ENCODE measurements at regions not wholly inside any gene's neighbourhood (a gene's known extent, or its start where the extent isn't known, plus 50 kb on each side); places are given as distances from the start of the nearest gene placed in this dataset.
"Not testable (repeated sequence)": the region's sequence is repeated elsewhere in the genome, so short reads cannot be mapped to it uniquely, and the experiment has no call there.

DNA sequence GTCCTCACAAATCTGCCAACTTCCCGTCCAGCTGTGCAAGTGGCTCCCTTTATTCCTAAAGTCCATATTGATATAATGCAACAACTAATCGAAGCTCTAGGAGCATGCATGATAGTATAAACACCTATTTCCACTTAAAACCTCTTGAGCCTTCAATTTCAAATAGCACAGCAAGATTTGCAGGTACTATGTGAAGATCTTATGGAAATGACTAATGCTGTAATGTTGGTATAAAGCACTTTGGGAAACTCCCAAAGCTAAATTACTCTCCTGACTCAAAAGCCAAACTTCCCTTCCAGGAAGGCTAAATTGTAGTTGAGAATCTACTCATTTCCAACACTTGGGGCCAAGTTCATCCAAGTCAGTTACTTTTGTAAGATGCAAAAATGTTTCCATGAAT lies 287.6 kb upstream of the CDH11 start:
- no peak for DNase-seq

GRCh38 chr16:65406933-65407332 lies 285.1 kb upstream of the CDH11 start:
- no peak for DNase-seq

DNA sequence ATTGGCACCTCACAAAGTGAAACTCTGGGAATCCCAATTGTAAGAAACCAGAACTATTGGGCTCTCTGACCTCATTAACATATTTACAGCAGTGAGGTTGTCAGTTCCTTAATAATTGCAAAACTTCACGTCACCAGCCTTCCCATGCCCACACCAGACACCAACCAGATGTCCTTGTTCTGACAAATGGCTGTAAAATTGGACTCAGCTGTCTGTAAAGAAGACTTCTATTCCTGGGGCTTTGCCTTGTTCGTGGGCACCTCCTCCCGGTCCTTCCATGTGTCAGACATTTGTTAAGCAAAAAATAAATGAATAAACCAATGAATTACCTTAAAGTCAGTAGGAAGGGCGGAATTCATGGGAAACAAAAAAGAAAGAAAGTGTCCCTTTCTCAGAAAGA lies 284.3 kb upstream of the CDH11 start:
- no peak for DNase-seq

GRCh38 chr16:65394281-65394680 lies 272.4 kb upstream of the CDH11 start:
- no peak for DNase-seq

- no peak for DNase-seq
These were observed 271.1 kb upstream of the CDH11 start for GRCh38 chr16:65392806-65393565.

- DNase-seq, result no peak
These were observed 266.7 kb upstream of the CDH11 start for GRCh38 chr16:65388592-65388991.

DNA sequence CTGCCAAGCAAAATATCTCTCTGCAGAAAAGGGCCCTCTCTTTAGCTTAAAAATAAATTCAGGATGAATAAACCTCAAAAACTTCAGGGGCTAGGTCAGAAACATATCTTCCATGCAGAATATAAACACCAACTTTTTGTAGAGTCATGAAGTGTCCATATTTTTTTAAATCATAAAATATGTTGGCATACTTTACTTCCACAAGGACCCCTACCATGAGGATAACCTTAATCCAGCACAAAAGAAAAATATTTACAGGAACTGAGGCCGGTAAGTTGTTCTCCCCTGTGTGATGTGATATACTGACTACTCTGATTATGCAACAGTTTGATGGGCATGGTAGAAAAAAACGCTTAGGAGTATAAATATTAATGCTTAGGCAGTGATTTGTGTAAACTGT lies 264.8 kb upstream of the CDH11 start:
- no peak for DNase-seq

- DNase-seq, result no peak
These were observed 262.6 kb upstream of the CDH11 start for GRCh38 chr16:65384441-65384840.

DNA sequence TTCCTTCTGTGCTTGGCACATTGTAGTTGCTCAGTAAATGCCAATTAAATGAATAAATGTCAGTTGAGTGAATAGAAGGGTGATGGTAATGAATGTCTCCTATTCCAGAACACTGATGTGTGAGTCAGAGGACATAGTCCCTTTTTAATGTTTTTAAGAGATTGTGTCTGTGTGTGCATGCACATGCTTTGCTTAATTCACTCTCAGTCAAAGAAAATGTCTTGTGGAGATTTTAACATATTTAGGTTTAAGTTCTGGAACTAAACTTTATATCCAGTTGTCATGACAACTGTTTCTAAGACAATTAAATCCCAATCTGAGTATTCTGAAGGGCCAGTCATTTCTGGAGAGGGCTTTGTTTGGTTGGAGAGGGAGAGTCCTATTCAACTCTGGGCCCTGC lies 255.3 kb upstream of the CDH11 start:
- DNase-seq, result no peak

DNA sequence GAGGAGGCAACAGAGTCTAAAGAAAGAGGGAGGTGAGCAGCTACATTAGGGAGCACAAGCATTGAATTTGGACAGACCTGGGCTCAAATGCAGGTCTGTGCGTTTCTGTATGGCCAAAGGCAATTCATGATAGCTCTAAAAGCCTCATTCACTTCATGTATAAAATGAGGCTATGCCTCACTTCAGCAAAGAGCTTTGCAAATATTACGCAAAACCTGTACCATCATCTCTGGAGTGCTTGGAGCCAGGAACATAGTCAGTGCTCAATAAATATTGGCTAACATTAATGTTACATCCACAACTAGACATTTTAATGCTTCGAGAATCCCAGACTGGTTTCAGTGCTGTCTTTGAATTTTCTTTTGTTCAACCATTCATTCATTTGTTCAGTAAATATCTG lies 254.7 kb upstream of the CDH11 start:
- no peak for DNase-seq

- no peak for DNase-seq
These were observed 253.8 kb upstream of the CDH11 start for GRCh38 chr16:65375651-65376050.

DNA sequence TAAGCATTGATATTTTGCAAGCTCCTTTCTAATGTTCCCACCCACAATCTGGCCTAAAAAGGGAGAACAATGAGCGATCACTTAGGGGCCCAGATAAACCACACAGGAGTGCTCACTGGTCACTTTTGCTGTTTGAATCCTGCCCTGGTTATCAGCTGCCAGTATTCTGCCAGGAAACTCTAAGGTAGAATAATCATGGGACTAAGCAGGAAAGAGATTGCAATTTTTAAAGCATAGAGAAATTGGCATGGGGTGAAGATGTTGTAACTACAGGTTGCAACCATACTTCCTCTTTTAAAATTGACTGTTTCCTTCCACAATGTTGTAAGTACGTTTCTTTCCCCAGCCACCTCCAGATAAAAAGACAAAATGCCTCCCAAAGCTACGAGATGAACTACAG lies 251.2 kb upstream of the CDH11 start:
- no peak for DNase-seq

DNA sequence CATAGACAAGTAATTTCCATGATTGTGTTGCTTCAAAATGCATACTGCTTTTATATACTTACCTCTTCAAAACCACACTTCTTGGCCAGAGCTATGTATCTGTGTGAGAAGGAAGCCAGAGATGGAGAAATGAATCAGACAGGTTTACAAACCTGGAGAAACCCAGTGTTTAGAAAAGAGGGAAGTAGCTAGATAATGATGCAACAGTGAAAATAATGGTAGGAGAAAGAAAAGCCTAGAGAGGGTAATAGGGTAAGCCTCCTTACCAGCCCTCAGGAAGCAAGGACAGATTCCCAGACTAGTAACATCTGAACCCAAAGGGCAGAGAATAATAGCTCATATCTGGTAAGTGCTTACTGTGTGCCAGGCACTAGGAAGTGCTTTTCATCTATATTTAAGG lies 250.3 kb upstream of the CDH11 start:
- DNase-seq, result no peak

GRCh38 chr16:65365732-65366715 lies 244.2 kb upstream of the CDH11 start:
- no peak for DNase-seq

GRCh38 chr16:65356721-65357120 lies 234.9 kb upstream of the CDH11 start:
- not testable (repeated sequence) for DNase-seq

GRCh38 chr16:65355706-65356105 lies 233.8 kb upstream of the CDH11 start:
- no peak for DNase-seq

GRCh38 chr16:65353183-65353582 lies 231.3 kb upstream of the CDH11 start:
- no peak for DNase-seq

GRCh38 chr16:65349626-65350025 lies 227.8 kb upstream of the CDH11 start:
- DNase-seq, result no peak

GRCh38 chr16:65343556-65343955 lies 221.7 kb upstream of the CDH11 start:
- DNase-seq, result no peak

GRCh38 chr16:65342231-65342866 lies 220.5 kb upstream of the CDH11 start:
- DNase-seq, result no peak

DNA sequence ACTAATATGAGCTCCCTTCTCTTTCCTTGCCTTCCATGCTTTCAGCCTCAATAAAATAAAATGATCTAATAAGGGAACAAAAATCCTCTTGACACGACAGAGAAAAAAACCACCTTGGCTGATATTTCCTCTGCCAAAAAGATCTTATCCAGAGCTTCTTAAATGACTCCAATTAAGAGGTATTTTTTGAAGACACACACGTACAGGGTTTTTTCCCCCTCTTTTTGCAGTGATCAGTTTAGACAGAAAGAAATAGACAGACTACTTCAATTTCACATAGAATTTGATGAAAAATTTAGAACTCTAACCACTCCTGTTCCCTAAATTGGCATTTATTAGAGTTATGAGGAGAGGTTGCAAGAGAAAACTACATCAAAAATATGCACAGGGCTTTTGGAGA lies 217.2 kb upstream of the CDH11 start:
- DNase-seq, result no peak

GRCh38 chr16:65336160-65336559 lies 214.3 kb upstream of the CDH11 start:
- no peak for DNase-seq

- no peak for DNase-seq
These were observed 212.2 kb upstream of the CDH11 start for GRCh38 chr16:65334081-65334480.

GRCh38 chr16:65333283-65333682 lies 211.4 kb upstream of the CDH11 start:
- DNase-seq, result no peak
